LNCaP clone FGC (cell line): ENCODE measurements at regions not wholly inside any gene's neighbourhood (a gene's known extent, or its start where the extent isn't known, plus 50 kb on each side); places are given as distances from the start of the nearest gene placed in this dataset.

Experiments used
- DNase-seq: peaks from one replicate; pipeline ENCODE4 v3.0.0-alpha.2; 2011; ENCODE audit warnings: low read depth
- H3K4me3 ChIP-seq: 2 replicates; pipeline ENCODE4 v1.5.1; 2011; ENCODE audit warnings: mild to moderate bottlenecking, low read depth, low read length, control low read depth
- TF ChIP-seq, protein P1 (sequence below): IDR thresholded peaks from 2 replicates; pipeline ENCODE4 v1.5.1; 2012; ENCODE audit warnings: mild to moderate bottlenecking; ENCODE audit not compliant: control insufficient read depth, insufficient read depth; ENCODE audit errors: extremely low read depth

DNA sequence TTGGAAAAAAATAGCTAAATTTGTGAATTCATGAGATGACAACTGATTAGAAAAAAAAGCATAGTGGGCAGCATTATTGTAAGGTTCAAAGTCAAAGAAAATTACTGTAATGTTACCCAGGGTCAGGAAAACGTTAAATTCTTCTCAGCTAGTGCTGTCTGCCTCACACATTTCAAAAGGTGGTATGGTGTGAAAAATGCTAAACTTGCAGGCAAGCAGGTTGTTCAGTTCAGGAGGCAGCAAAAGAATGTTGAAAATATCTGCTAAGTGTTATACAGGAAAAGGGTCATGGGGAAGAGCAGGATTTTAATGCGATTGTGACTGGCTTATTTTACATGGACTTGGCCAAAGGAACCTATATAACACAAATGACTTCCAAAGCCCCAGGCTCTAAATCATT, 232.5 kb upstream of the NDST3 start:
- no peak overlapping the region for H3K4me3 ChIP-seq
- TF ChIP-seq, protein P1, sequence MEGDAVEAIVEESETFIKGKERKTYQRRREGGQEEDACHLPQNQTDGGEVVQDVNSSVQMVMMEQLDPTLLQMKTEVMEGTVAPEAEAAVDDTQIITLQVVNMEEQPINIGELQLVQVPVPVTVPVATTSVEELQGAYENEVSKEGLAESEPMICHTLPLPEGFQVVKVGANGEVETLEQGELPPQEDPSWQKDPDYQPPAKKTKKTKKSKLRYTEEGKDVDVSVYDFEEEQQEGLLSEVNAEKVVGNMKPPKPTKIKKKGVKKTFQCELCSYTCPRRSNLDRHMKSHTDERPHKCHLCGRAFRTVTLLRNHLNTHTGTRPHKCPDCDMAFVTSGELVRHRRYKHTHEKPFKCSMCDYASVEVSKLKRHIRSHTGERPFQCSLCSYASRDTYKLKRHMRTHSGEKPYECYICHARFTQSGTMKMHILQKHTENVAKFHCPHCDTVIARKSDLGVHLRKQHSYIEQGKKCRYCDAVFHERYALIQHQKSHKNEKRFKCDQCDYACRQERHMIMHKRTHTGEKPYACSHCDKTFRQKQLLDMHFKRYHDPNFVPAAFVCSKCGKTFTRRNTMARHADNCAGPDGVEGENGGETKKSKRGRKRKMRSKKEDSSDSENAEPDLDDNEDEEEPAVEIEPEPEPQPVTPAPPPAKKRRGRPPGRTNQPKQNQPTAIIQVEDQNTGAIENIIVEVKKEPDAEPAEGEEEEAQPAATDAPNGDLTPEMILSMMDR, result no peak
- DNase-seq, result no peak

DNA sequence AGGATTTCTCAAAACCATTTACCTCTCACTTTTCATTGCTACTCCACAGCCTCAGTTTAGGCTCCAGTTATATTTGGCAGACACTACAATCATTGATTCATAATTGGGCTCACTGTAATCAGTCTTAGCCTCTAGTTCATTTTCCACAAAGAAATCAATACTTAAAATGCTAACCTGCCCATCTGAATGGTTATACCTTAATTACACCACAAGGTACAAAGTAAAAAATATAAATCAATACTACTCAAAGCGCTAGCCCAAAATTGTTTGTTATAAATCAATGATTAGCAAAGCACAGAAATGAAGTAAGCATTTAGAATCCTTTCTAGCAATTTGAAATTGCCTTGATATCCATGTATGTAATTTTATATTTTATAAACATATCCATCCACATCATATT, 222.6 kb upstream of the NDST3 start:
- H3K4me3 ChIP-seq, result no peak overlapping the region
- TF ChIP-seq, protein P1, result no peak
- no peak for DNase-seq

DNA sequence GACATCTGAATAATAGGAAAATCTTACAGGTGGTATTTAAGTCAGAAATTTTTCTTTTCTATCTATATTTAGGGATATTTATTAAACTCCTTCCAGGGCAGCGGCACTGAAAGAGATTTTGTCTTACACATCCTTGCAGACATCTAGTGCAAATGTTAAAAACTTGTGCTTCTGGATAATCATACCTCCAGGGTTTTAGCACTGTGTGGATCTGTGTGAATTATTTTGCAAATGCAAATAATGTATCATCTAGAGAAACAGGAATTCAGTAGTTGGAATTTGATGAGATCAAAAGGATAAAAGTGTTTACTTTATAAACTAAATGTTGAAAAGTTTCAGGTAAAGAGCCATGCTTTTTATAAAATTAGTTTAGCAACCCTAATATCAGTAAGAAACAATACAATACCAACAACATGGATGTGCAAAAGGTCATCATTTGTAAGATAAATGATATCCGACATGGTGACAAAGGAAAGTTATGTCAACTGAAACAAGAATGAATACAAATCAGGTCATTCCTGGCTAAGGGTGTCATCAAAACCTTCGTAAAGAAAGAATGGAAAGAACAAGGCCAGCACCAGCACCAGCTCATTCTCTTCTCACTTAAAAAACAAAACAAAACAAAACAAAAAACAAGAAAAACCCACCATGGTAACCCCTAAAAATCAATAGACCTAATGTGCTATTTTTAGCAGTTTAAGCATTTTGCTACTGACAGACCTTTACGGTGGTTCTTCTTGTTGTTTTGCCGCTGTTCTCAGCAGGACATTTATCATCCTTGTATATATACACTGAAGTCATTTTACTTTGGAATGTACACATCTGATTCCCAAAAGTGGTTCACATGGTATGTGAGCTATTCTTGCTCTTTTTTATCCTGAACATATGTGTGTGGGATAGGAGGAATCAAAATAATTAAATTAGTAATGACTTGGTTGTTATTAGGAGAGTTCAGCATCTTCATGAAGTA, 219.7 kb upstream of the NDST3 start:
- no peak for DNase-seq
- TF ChIP-seq, protein P1, result no peak

DNA sequence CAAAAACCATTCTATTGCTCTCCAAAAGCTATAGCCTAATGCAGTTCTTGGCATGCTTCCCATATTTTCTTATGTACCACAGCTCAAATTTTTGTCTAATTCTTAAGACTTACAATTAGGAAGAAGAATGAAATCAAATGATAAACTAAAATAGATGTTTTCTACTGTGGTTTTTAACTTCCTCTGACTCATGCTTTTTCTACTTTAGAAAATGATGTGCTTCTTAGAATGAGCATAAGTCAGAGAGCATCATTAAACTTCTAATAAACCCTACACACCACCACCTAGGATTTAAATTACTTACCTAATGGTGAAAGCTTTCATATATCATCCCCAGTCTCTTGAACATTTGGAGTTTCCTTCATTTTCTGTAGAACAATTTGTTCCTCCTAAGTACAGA, 217.0 kb upstream of the NDST3 start:
- TF ChIP-seq, protein P1, result no peak
- DNase-seq, result no peak
- no peak overlapping the region for H3K4me3 ChIP-seq

More for the DNA sequence above, 219.7 kb upstream of the NDST3 start:
- no peak overlapping the region for H3K4me3 ChIP-seq

DNA sequence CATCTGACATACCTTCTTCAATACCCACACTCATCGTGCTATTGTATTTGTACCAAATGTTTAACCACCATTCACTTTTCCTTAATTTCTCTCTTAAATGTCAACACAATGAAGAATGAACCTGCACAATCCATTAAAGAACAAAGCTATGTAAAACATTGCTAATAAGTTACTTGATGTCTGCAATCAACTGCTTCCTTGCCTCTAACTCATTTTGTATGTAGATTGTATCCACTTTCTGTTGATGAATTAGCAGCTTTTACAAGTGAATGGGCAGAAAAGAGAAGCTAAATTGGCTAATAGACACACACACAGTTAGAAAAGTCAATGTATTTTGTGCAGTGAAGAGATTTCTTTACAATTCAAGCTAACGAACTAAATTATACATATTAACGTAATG, 212.5 kb upstream of the NDST3 start:
- H3K4me3 ChIP-seq, result no peak overlapping the region
- DNase-seq, result no peak
- TF ChIP-seq, protein P1, result no peak

DNA sequence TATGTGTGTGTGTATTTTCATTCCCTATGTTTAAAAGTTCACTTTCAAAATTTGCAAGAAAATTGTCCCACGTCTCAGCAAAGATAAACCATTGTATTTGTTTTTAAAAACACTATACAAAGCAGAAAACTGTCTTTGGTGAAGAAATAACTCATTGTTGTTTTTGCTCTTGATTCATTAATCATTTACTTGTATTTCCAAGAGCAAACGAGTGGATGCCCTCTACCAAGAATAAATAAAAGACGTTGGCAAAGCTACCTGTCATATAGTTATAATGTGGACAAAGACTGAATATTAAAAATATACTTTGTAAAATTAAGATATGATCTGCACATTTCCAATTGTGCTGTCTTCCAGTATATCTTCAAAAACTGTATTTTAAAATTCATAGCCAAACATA, 210.9 kb upstream of the NDST3 start:
- TF ChIP-seq, protein P1, result no peak
- no peak for DNase-seq
- H3K4me3 ChIP-seq, result no peak overlapping the region
